GM19468 (cell line): ENCODE measurements at regions not wholly inside any gene's neighbourhood (a gene's known extent, or its start where the extent isn't known, plus 50 kb on each side); places are given as distances from the start of the nearest gene placed in this dataset.

ENCODE experiments used
- ATAC-seq: cut with Tn5 transposase; IDR thresholded peaks from one replicate; pipeline ENCODE4 v1.9.1; 2021; ENCODE audit warnings: mild to moderate bottlenecking, moderate library complexity, moderate number of reproducible peaks; ENCODE audit not compliant: unreplicated experiment; ENCODE audit errors: extremely low read depth

GRCh38 chr22:48098921-48099245, 1336.4 kb downstream of the TBC1D22A start:
- ATAC-seq: peak; percentile 13

GRCh38 chr22:48098243-48098920, 1335.9 kb downstream of the TBC1D22A start:
- ATAC-seq: peak; percentile 71

- ATAC-seq: peak; percentile 8
Measured at GRCh38 chr22:48097723-48098122, 1335.3 kb downstream of the TBC1D22A start.

- ATAC-seq: no peak
Measured at GRCh38 chr22:48096851-48097665, 1334.6 kb downstream of the TBC1D22A start.

GRCh38 chr22:48096411-48096810, 1334.0 kb downstream of the TBC1D22A start:
- ATAC-seq: no peak

- ATAC-seq: no peak
Measured at GRCh38 chr22:48093981-48094380, 1331.5 kb downstream of the TBC1D22A start.

GRCh38 chr22:48092866-48093265, 1330.4 kb downstream of the TBC1D22A start:
- ATAC-seq: no peak

- no peak for ATAC-seq
Measured at GRCh38 chr22:48091656-48092223, 1329.3 kb downstream of the TBC1D22A start.

GRCh38 chr22:48091060-48091650, 1328.7 kb downstream of the TBC1D22A start:
- no peak for ATAC-seq

- ATAC-seq: no peak
Measured at GRCh38 chr22:48090332-48090672, 1327.9 kb downstream of the TBC1D22A start.

GRCh38 chr22:48089601-48090331, 1327.3 kb downstream of the TBC1D22A start:
- ATAC-seq: no peak

- no peak for ATAC-seq
Measured at GRCh38 chr22:48088926-48089536, 1326.6 kb downstream of the TBC1D22A start.

GRCh38 chr22:48088251-48088650, 1325.8 kb downstream of the TBC1D22A start:
- no peak for ATAC-seq

GRCh38 chr22:48085901-48086645, 1323.6 kb downstream of the TBC1D22A start:
- no peak for ATAC-seq

- no peak for ATAC-seq
Measured at GRCh38 chr22:48084729-48085050, 1322.2 kb downstream of the TBC1D22A start.

- no peak for ATAC-seq
Measured at GRCh38 chr22:48084041-48084728, 1321.7 kb downstream of the TBC1D22A start.

GRCh38 chr22:48083502-48083901, 1321.1 kb downstream of the TBC1D22A start:
- no peak for ATAC-seq

GRCh38 chr22:48082284-48082683, 1319.8 kb downstream of the TBC1D22A start:
- no peak for ATAC-seq

- ATAC-seq: no peak
Measured at GRCh38 chr22:48081281-48081680, 1318.8 kb downstream of the TBC1D22A start.
